ENCODE measurements at regions not wholly inside any gene's neighbourhood (a gene's known extent, or its start where the extent isn't known, plus 50 kb on each side); places are given as distances from the start of the nearest gene placed in this dataset.

GRCh38 chr5:159779481-159779880 is 136.8 kb upstream of the ADRA1B start:
- ATAC-seq (no peak), DNase-seq (no peak)
- TF ChIP-seq CTCF (IDR thresholded peaks at IDR 0.05), result no peak
- Histone ChIP-seq H3K27me3 (peaks cover 0 to 12% of the 10 kb centered on the region in 2 donors), H3K4me1 (no peaks in the 10 kb centered on the region), H3K27ac (no peak overlapping the region), H3K4me3 (no peak overlapping the region), H3K9me3 (no peaks in the 10 kb centered on the region), H3K36me3 (no peaks in the 10 kb centered on the region)
- intact Hi-C loops (cut with DNase I), result no loop called here

GRCh38 chr5:159780246-159780645 is 136.0 kb upstream of the ADRA1B start:
- no peak for DNase-seq
- Histone ChIP-seq H3K27me3 (peaks cover 0 to 6% of the 10 kb centered on the region in 2 donors), H3K36me3 (no peaks in the 10 kb centered on the region), H3K9me3 (no peaks in the 10 kb centered on the region), H3K4me1 (no peaks in the 10 kb centered on the region), H3K4me3 (no peak overlapping the region), H3K27ac (no peak overlapping the region)
- no peak for TF ChIP-seq CTCF (IDR thresholded peaks at IDR 0.05)
- intact Hi-C loops (cut with DNase I), result no loop called here
- no peak for ATAC-seq

GRCh38 chr5:159781626-159782157 is 134.6 kb upstream of the ADRA1B start:
- Histone ChIP-seq H3K27me3 (no peaks in the 10 kb centered on the region), H3K4me1 (no peaks in the 10 kb centered on the region), H3K36me3 (no peaks in the 10 kb centered on the region), H3K4me3 (no peak overlapping the region), H3K27ac (no peak overlapping the region), H3K9me3 (no peaks in the 10 kb centered on the region)
- intact Hi-C loops (cut with DNase I), result no loop called here
- DNase-seq, result no peak
- no peak for TF ChIP-seq CTCF (IDR thresholded peaks at IDR 0.05)
- no peak for ATAC-seq

GRCh38 chr5:159782197-159782994 is 133.9 kb upstream of the ADRA1B start:
- H3K27me3 ChIP-seq, result no peaks in the 10 kb centered on the region
- no peak for ATAC-seq
- no peaks in the 10 kb centered on the region for H3K4me1 ChIP-seq
- H3K36me3 ChIP-seq, result no peaks in the 10 kb centered on the region
- intact Hi-C loops (cut with DNase I), result no loop called here
- H3K4me3 ChIP-seq, result no peak overlapping the region
- DNase-seq, result no peak
- H3K27ac ChIP-seq, result no peak overlapping the region
- no peaks in the 10 kb centered on the region for H3K9me3 ChIP-seq
- TF ChIP-seq CTCF (IDR thresholded peaks at IDR 0.05), result no peak

GRCh38 chr5:159782995-159783300 is 133.3 kb upstream of the ADRA1B start:
- no peaks in the 10 kb centered on the region for H3K27me3 ChIP-seq
- H3K4me1 ChIP-seq, result peaks cover 0 to 3% of the 10 kb centered on the region in 2 donors
- no peaks in the 10 kb centered on the region for H3K36me3 ChIP-seq
- no peak for ATAC-seq
- no peak for DNase-seq
- TF ChIP-seq CTCF (IDR thresholded peaks at IDR 0.05), result no peak
- no peaks in the 10 kb centered on the region for H3K9me3 ChIP-seq
- no peak overlapping the region for H3K4me3 ChIP-seq
- intact Hi-C loops (cut with DNase I), result no loop called here
- H3K27ac ChIP-seq, result no peak overlapping the region
